M059J (cell line): ENCODE measurements at regions not wholly inside any gene's neighbourhood (a gene's known extent, or its start where the extent isn't known, plus 50 kb on each side); places are given as distances from the start of the nearest gene placed in this dataset.
"Not testable (repeated sequence)": the region's sequence is repeated elsewhere in the genome, so short reads cannot be mapped to it uniquely, and the experiment has no call there.

Experiments used
- DNase-seq: peaks from one replicate; pipeline ENCODE4 v3.0.0-alpha.2; 2012; ENCODE audit warnings: low read depth

- peak; percentile 2 for DNase-seq
Measured at GRCh38 chr2:166831930-166832329, 56.4 kb upstream of the XIRP2 start.

GRCh38 chr2:166825914-166826313 lies 62.4 kb upstream of the XIRP2 start:
- DNase-seq: no peak

GRCh38 chr2:166814335-166814734 lies 73.9 kb upstream of the XIRP2 start:
- DNase-seq: no peak

GRCh38 chr2:166812166-166812891 lies 76.0 kb upstream of the XIRP2 start:
- DNase-seq: no peak

- DNase-seq: no peak
Measured at GRCh38 chr2:166805753-166806152, 82.5 kb upstream of the XIRP2 start.

- DNase-seq: no peak
Measured at GRCh38 chr2:166803373-166804000, 84.8 kb upstream of the XIRP2 start.

- DNase-seq: no peak
Measured at GRCh38 chr2:166802475-166802874, 85.8 kb upstream of the XIRP2 start.

- DNase-seq: no peak
Measured at GRCh38 chr2:166792808-166793207, 95.5 kb upstream of the XIRP2 start.

- no peak for DNase-seq
Measured at GRCh38 chr2:166786707-166787106, 101.6 kb upstream of the XIRP2 start.

GRCh38 chr2:166784296-166784946 lies 103.9 kb upstream of the XIRP2 start:
- DNase-seq: no peak

- no peak for DNase-seq
Measured at GRCh38 chr2:166775176-166775575, 113.1 kb upstream of the XIRP2 start.

GRCh38 chr2:166773308-166773949 lies 114.9 kb upstream of the XIRP2 start:
- no peak for DNase-seq

- no peak for DNase-seq
Measured at GRCh38 chr2:166768393-166769123, 119.7 kb upstream of the XIRP2 start.

GRCh38 chr2:166766769-166767322 lies 121.4 kb upstream of the XIRP2 start:
- DNase-seq: not testable (repeated sequence)

GRCh38 chr2:166766220-166766619 lies 122.1 kb upstream of the XIRP2 start:
- no peak for DNase-seq

- no peak for DNase-seq
Measured at GRCh38 chr2:166765141-166765540, 123.1 kb upstream of the XIRP2 start.

- no peak for DNase-seq
Measured at GRCh38 chr2:166764702-166765101, 123.6 kb upstream of the XIRP2 start.

- no peak for DNase-seq
Measured at GRCh38 chr2:166764216-166764615, 124.1 kb upstream of the XIRP2 start.

GRCh38 chr2:166762746-166763145 lies 125.5 kb upstream of the XIRP2 start:
- DNase-seq: no peak

- DNase-seq: no peak
Measured at GRCh38 chr2:166758956-166759355, 129.3 kb upstream of the XIRP2 start.

GRCh38 chr2:166750624-166751023 lies 137.7 kb upstream of the XIRP2 start:
- DNase-seq: no peak

- not testable (repeated sequence) for DNase-seq
Measured at GRCh38 chr2:166744117-166744516, 144.2 kb upstream of the XIRP2 start.
